GM23248 (cell line): ENCODE measurements at regions not wholly inside any gene's neighbourhood (a gene's known extent, or its start where the extent isn't known, plus 50 kb on each side); places are given as distances from the start of the nearest gene placed in this dataset.

ENCODE experiments used
- EZH2 ChIP-seq: fragments of 200-600 bp; sonication (generic); IDR thresholded peaks from 2 replicates; pipeline ENCODE4 v1.6.1; 2018; ENCODE audit warnings: antibody characterized with exemption, mild to moderate bottlenecking; ENCODE audit not compliant: insufficient read depth, poor library complexity, severe bottlenecking
- EZH2phosphoT487 ChIP-seq: fragments of 200-600 bp; sonication (generic); IDR thresholded peaks from 2 replicates; pipeline ENCODE4 v1.6.1; 2018; ENCODE audit warnings: antibody characterized with exemption, moderate library complexity, mild to moderate bottlenecking, low read depth; ENCODE audit not compliant: insufficient read depth

GRCh38 chr7:41612386-41612785, 90.5 kb downstream of the INHBA start:
- TF ChIP-seq EZH2 (no peak), EZH2phosphoT487 (no peak)
